NCI-H2196 (cell line): ENCODE measurements at regions not wholly inside any gene's neighbourhood (a gene's known extent, or its start where the extent isn't known, plus 50 kb on each side); places are given as distances from the start of the nearest gene placed in this dataset.

Source experiments
- DNase-seq: peaks from one replicate; lab custom pipeline; 2025; ENCODE audit not compliant: unreplicated experiment; lab: John Stamatoyannopoulos, UW

DNA sequence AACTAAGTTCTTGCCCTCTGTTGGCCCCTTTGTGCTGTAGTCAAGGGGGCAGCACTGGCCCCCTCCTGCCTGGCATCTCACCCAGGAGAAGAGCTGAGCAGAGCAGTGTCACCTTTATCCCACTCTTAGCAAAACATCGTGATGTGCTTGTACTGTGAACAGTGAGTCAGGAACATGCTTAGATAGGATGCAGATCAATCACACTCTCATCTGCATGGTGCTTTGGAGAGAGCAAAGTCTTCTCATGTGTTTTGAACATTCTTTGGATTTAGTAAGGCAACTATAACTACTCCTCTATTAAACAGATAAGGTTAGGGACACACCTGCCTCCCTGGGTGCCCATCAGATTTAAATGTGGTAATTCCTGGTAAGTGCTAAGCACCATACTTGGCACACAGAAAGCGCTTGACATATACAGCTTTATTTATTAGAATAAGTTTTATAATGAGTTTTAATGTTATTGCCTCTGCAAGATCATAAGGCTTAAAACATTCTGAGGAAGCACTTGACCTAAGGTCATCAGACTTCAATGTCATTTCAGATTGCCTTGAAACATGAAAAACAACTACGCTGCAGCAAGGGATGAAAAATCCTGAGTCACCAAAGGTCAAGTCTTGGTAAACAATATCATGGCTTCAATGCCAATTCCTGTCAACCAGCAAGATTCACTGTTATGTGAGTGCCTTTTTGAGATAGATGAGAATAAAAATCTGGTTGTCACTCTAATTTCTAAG is 82.4 kb upstream of the IRS2 start:
- DNase-seq: no peak

DNA sequence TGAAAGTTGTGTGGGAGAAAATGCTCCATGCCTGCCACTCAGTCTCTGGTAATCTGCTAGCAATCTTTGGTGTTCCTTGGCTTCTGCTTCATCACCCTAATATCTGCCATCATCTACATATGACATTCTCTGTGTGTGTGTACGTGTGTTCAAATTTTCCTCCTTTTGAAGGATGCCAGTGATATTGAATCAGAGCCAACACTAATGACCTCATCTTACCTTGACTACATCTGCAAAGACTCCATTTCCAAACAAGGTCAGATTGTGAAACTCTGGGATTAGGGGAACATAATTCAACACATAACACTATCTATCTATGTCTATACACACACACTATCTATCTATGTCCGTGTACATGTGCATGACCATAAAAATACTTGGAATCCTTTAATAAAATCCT is 81.4 kb upstream of the IRS2 start:
- DNase-seq: no peak

- DNase-seq: no peak
Observed at GRCh38 chr13:109862627-109863026, 76.2 kb upstream of the IRS2 start.

- no peak for DNase-seq
Observed at GRCh38 chr13:109859898-109860297, 73.5 kb upstream of the IRS2 start.

DNA sequence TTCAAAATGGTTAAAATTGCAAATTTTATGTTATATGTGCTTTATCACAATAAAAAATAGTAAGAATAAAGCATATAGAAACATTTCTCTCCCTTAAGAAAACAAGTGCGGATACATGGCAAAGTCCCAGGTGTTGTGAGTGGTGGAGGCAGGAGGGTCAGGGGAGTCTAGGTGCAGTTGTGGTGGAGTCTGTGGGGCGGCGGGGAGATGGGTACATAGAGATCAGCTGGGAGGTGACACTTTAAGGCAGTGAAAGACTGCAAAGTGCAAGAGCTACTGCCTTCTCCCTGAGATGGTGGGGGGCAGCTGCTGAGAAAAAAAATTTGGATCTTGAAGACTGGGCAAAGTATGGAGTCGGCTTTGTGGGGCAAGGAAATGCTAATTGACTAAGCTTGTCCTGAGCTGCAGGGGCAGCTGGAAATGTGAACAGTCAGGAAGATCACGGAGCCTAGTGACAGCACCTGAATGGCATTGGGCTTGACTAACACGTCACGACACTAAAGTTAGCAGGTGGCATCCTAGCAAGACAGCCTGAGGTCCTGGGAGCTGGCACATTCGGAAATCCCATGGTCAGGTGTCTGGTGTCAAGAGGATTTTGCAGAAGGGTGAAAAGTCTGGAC is 72.9 kb upstream of the IRS2 start:
- no peak for DNase-seq

- no peak for DNase-seq
Observed at GRCh38 chr13:109858319-109858718, 71.9 kb upstream of the IRS2 start.

DNA sequence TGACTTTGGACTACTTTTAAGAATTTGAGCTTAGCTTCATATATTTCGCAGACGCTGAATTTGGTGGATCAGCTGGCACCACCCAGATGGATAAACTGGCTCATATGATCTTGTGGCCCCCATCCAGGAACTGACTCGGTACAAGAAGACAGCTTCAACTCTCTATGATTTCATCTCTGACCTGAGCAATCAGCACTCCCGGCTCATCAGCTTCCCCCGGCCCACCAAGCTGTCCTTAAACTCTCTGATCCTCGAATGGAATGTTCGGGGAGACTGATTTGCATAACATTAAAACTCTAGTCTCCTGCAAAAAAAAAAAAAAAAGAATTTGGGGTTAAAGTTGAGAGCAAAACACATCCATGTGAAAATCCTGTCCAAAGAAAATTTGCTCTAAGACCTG is 71.4 kb upstream of the IRS2 start:
- no peak for DNase-seq

GRCh38 chr13:109857325-109857724 is 70.9 kb upstream of the IRS2 start:
- DNase-seq: no peak

GRCh38 chr13:109856350-109856749 is 70.0 kb upstream of the IRS2 start:
- no peak for DNase-seq

GRCh38 chr13:109853153-109853552 is 66.8 kb upstream of the IRS2 start:
- no peak for DNase-seq

- DNase-seq: no peak
Observed at GRCh38 chr13:109846185-109846584, 59.8 kb upstream of the IRS2 start.

DNA sequence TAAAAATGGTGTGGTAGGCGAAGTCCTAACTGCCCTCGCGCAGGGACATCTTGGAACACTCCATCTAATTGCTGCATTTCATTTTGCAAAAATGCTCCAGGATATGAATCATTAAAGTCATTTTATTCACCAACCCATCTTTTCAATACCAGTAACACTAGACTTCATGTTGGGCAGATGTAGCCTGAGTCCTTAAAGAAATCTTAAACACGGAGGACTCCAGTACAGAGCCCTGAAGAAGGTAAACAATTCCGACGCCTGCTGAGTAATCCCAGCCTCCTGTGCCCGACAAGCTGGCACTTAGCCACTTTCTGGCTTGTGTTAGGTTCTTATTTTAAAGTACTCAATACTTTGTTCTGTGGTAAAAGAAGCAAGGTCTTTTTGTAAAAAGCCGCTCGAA is 58.0 kb upstream of the IRS2 start:
- no peak for DNase-seq

- no peak for DNase-seq
Observed at GRCh38 chr13:109843695-109844094, 57.3 kb upstream of the IRS2 start.

DNA sequence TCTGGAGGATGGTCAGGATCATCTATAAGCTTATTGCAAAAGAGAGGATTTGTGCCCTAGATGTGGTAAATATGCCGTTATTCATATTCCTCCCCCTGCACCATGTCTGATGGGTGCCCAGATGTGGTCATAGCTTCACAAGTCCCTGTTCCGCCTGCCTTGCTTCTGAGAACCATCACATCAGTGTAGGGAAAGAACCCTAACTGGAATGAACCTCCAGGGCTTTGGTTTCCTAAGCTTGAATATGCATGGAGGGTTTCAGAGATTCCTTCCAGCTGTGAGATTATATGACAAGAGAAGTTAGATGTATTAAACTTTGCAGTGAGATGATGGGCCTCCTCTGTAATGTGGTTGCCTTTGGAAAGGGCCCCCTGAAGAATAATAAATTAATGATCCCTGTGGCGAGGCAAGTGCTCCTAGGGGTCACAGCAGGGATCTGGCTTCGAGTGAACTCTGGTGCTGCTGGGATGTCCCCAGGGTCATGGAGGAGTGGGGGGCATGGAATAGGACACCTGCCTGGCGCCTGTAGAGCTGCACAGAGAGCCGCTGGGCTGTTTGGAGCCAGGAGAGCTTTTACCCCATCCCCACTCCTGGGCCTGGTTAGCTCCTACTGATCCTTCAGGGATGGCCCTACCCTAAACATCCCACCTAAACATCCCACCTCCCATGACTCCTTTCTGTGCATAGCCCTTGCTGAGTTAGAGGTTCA is 56.0 kb upstream of the IRS2 start:
- DNase-seq: no peak

GRCh38 chr13:109840893-109841287 is 54.5 kb upstream of the IRS2 start:
- no peak for DNase-seq

DNA sequence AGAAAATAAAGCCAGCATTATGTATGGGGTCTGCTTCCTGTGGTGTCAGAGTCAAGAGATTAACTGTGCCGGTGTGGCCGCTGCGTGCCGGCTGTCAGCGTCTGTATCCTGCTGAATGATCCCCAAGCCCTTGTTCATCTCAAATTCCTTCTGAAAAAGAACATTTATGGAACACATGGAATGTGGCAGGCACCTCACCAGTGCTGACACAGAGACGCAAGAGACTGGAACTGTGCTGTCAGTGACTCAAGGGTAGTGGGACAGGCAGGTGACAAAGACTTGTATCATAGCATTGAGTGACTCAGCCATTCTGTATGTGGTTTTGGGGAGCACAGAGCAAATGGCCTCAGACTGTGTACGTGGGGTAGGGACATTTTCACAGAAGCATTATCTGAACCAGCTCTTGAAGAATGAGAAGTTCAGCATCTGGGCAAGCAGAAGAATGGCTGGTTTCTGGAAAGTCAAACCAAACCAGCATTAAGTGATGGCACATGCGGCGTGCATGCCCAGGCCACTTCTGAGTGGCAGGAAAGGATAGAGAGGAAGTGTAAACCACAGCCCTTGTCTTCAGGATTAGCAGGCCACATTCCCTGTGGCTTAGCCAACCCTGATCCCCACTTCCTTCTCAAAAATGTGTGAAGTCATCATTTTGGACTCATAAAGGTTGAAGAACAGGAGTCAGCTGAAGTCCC is 54.0 kb upstream of the IRS2 start:
- DNase-seq: no peak

DNA sequence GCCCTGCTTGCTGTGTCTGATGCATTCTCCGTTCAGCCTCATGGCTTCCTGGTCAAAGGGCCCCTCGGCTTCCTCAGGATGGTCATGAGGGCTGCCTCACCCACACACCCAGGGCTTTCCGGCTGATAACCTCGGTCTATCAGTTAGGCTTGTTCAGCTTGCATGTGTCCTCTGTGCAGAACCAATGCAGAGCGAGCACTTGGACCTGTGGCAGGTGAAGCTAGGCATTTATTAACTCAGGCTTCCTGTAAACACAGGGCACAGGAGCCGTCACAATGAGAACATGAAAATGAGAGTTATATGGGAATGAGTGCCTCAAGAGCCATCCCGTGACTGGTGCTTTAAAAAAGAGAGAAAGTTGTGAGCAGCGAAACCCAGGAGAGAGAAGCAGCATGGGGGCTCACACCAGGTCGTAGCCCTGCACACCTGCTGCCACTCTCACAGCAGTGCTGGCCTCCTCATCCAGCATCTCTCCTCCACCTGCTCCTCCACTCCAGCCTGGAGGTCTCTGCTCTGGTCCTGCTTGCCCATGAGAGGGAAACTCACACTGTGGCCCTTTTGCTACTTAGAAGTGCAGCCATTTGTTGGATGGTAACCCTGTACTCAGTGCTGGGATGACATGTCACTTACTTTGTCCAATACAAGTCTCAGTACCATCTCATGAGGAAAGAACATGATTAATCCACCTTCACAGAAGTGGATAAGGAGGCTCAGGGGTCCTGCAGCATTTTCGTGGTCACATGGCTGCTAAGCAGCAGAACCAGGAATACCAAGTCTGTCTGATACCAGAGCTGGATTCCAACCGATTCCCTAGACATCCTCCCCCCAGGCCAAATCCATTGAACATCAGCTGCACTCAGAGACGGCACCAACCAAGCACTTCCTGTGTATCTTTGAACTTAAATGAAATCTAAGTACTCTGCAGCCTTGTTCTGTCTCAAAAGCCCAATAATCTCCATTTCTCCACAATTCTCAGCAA is 50.5 kb upstream of the IRS2 start:
- DNase-seq: no peak
